AG08395 (cell line): ENCODE measurements at regions not wholly inside any gene's neighbourhood (a gene's known extent, or its start where the extent isn't known, plus 50 kb on each side); places are given as distances from the start of the nearest gene placed in this dataset.
"Not testable (repeated sequence)": the region's sequence is repeated elsewhere in the genome, so short reads cannot be mapped to it uniquely, and the experiment has no call there.

ENCODE experiments used
- DNase-seq: peaks from one replicate; pipeline ENCODE4 v3.0.0; 2012; ENCODE audit warnings: mixed read lengths, low spot score

GRCh38 chr14:87312169-87312893 is 680.7 kb downstream of the GALC start:
- DNase-seq = no peak

- no peak for DNase-seq
These were observed 683.4 kb downstream of the GALC start for GRCh38 chr14:87309557-87309956.

- no peak for DNase-seq
These were observed 686.4 kb downstream of the GALC start for GRCh38 chr14:87306409-87307168.

- DNase-seq = no peak
These were observed 687.6 kb downstream of the GALC start for GRCh38 chr14:87305345-87305744.

GRCh38 chr14:87304404-87304803 is 688.6 kb downstream of the GALC start:
- DNase-seq = no peak

- DNase-seq = no peak
These were observed 706.2 kb downstream of the GALC start for GRCh38 chr14:87286826-87287225.

- no peak for DNase-seq
These were observed 706.8 kb downstream of the GALC start for GRCh38 chr14:87286191-87286590.

- no peak for DNase-seq
These were observed 707.5 kb downstream of the GALC start for GRCh38 chr14:87285506-87285905.

GRCh38 chr14:87283547-87283946 is 709.4 kb downstream of the GALC start:
- no peak for DNase-seq

GRCh38 chr14:87282266-87282665 is 710.7 kb downstream of the GALC start:
- DNase-seq = no peak

- DNase-seq = no peak
These were observed 714.6 kb downstream of the GALC start for GRCh38 chr14:87278415-87278814.

- no peak for DNase-seq
These were observed 721.7 kb downstream of the GALC start for GRCh38 chr14:87271331-87271730.

GRCh38 chr14:87268997-87269396 is 724.0 kb downstream of the GALC start:
- DNase-seq = no peak

GRCh38 chr14:87264796-87265195 is 728.2 kb downstream of the GALC start:
- no peak for DNase-seq

GRCh38 chr14:87264272-87264785 is 728.7 kb downstream of the GALC start:
- DNase-seq = no peak

- no peak for DNase-seq
These were observed 731.4 kb downstream of the GALC start for GRCh38 chr14:87261621-87262020.

GRCh38 chr14:87260460-87260859 is 732.5 kb downstream of the GALC start:
- DNase-seq = no peak

- no peak for DNase-seq
These were observed 735.6 kb downstream of the GALC start for GRCh38 chr14:87257421-87257820.

GRCh38 chr14:87255058-87255457 is 737.9 kb downstream of the GALC start:
- no peak for DNase-seq

- no peak for DNase-seq
These were observed 738.6 kb downstream of the GALC start for GRCh38 chr14:87254331-87254874.

GRCh38 chr14:87253791-87254190 is 739.2 kb downstream of the GALC start:
- not testable (repeated sequence) for DNase-seq

GRCh38 chr14:87252103-87252502 is 740.9 kb downstream of the GALC start:
- DNase-seq = no peak

- no peak for DNase-seq
These were observed 742.0 kb downstream of the GALC start for GRCh38 chr14:87251011-87251410.
